GM20431 (cell line): ENCODE measurements at regions not wholly inside any gene's neighbourhood (a gene's known extent, or its start where the extent isn't known, plus 50 kb on each side); places are given as distances from the start of the nearest gene placed in this dataset.
"Not testable (repeated sequence)": the region's sequence is repeated elsewhere in the genome, so short reads cannot be mapped to it uniquely, and the experiment has no call there.

ENCODE experiments used
- in situ Hi-C: fragments of 300-500 bp; cut with MseI, MboI; formaldehyde crosslinking; loops from one replicate; pipeline ENCODE4 v1.15.0; 2020; ENCODE audit warnings: low sequenced_read_pairs; ENCODE audit not compliant: unreplicated experiment

- in situ Hi-C loops = no loop called here
Measured at GRCh38 chr4:15162465-15163283, 160.4 kb downstream of the CPEB2 start.

- in situ Hi-C loops = no loop called here
Measured at GRCh38 chr4:15163284-15163645, 161.0 kb downstream of the CPEB2 start.

GRCh38 chr4:15164571-15164970 lies 162.3 kb downstream of the CPEB2 start:
- in situ Hi-C loops = no loop called here

- in situ Hi-C loops = no loop called here
Measured at GRCh38 chr4:15167743-15168142, 165.5 kb downstream of the CPEB2 start.

- in situ Hi-C loops = no loop called here
Measured at GRCh38 chr4:15168759-15169158, 166.5 kb downstream of the CPEB2 start.

GRCh38 chr4:15171725-15172124 lies 169.4 kb downstream of the CPEB2 start:
- in situ Hi-C loops = no loop called here

- in situ Hi-C loops = no loop called here
Measured at GRCh38 chr4:15173251-15173650, 171.0 kb downstream of the CPEB2 start.

- in situ Hi-C loops = not testable (repeated sequence)
Measured at GRCh38 chr4:15174168-15174567, 171.9 kb downstream of the CPEB2 start.

GRCh38 chr4:15179842-15180241 lies 177.6 kb downstream of the CPEB2 start:
- in situ Hi-C loops = not testable (repeated sequence)

- in situ Hi-C loops = no loop called here
Measured at GRCh38 chr4:15182600-15183220, 180.4 kb downstream of the CPEB2 start.

- in situ Hi-C loops = no loop called here
Measured at GRCh38 chr4:15186149-15186548, 183.9 kb downstream of the CPEB2 start.

GRCh38 chr4:15186806-15187205 lies 184.5 kb downstream of the CPEB2 start:
- in situ Hi-C loops = no loop called here

GRCh38 chr4:15188605-15189539 lies 186.6 kb downstream of the CPEB2 start:
- in situ Hi-C loops = no loop called here

- in situ Hi-C loops = no loop called here
Measured at GRCh38 chr4:15194520-15194919, 192.2 kb downstream of the CPEB2 start.

- in situ Hi-C loops = no loop called here
Measured at GRCh38 chr4:15197005-15197404, 194.7 kb downstream of the CPEB2 start.

- in situ Hi-C loops = no loop called here
Measured at GRCh38 chr4:15198070-15198727, 195.9 kb downstream of the CPEB2 start.

GRCh38 chr4:15201782-15202181 lies 199.5 kb downstream of the CPEB2 start:
- in situ Hi-C loops = no loop called here

GRCh38 chr4:15202481-15202880 lies 200.2 kb downstream of the CPEB2 start:
- in situ Hi-C loops = no loop called here

- in situ Hi-C loops = not testable (repeated sequence)
Measured at GRCh38 chr4:15206526-15206925, 204.2 kb downstream of the CPEB2 start.

GRCh38 chr4:15213302-15213970 lies 211.2 kb downstream of the CPEB2 start:
- in situ Hi-C loops = no loop called here
